HepG2 (cell line): ENCODE measurements at regions not wholly inside any gene's neighbourhood (a gene's known extent, or its start where the extent isn't known, plus 50 kb on each side); places are given as distances from the start of the nearest gene placed in this dataset.
"Not testable (repeated sequence)": the region's sequence is repeated elsewhere in the genome, so short reads cannot be mapped to it uniquely, and the experiment has no call there.

Experiments
- CREB1 ChIP-seq, 2 experiments: fragments of 450-650 bp in 1 of 2; IDR thresholded peaks; 2 replicates each; pipeline ENCODE4 v1.6.1; 2016 to 2017; ENCODE audit warnings: control low read depth in 1 of 2, mild to moderate bottlenecking in 1 of 2, missing compliant biosample characterization in 1 of 2, missing genetic modification characterization in 1 of 2
- TCF7 ChIP-seq: sonication (generic); IDR thresholded peaks from 2 replicates; pipeline ENCODE4 v1.6.1; 2016; ENCODE audit warnings: antibody characterized with exemption, low read depth

DNA sequence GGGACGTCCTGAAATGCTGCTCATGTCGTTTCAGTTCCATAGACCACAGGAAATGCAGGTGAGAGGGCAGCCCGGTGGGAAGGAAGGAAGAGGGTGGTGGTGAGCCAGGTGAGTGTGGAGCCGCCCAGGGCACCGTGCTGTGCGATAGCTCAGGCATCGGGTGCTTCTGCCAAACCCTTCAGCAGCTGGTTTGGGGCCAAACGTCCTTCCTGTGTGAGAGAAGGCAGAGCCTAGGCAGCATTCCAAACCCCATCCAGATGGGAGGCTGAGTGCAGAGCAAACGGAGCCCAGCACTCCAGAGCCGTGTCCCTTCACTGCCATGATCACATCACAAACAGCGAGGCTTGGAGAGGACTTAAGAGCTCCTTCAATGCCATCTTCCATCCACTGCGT is 65.1 kb upstream of the SAMD11 start:
- not testable (repeated sequence) for TF ChIP-seq TCF7; CREB1 (IDR thresholded peaks at IDR 0.05); CREB1 (CRISPR knock-in tag; IDR thresholded peaks at IDR 0.05)
